ENCODE measurements at regions not wholly inside any gene's neighbourhood (a gene's known extent, or its start where the extent isn't known, plus 50 kb on each side); places are given as distances from the start of the nearest gene placed in this dataset.
"Not testable (repeated sequence)": the region's sequence is repeated elsewhere in the genome, so short reads cannot be mapped to it uniquely, and the experiment has no call there.

DNA sequence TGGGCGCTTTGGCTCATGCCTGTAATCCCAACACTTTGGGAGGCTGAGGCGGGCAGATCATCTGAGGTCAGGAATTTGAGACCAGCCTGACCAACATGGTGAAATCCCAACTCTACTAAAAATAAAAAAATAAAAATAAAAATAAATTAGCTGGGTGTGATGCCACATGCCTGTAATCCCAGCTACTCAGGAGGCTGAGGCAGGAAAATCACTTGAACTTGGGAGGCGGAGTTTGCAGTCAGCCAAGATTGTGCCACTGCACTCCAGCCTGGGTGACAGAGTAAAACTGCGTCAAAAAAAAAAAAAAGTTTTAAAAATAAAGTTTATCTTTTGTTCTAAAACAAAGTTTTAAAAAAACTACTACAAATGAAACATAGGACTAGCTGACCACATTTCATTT, 69.8 kb upstream of the ERCC4 start:
- TF ChIP-seq, protein P1, sequence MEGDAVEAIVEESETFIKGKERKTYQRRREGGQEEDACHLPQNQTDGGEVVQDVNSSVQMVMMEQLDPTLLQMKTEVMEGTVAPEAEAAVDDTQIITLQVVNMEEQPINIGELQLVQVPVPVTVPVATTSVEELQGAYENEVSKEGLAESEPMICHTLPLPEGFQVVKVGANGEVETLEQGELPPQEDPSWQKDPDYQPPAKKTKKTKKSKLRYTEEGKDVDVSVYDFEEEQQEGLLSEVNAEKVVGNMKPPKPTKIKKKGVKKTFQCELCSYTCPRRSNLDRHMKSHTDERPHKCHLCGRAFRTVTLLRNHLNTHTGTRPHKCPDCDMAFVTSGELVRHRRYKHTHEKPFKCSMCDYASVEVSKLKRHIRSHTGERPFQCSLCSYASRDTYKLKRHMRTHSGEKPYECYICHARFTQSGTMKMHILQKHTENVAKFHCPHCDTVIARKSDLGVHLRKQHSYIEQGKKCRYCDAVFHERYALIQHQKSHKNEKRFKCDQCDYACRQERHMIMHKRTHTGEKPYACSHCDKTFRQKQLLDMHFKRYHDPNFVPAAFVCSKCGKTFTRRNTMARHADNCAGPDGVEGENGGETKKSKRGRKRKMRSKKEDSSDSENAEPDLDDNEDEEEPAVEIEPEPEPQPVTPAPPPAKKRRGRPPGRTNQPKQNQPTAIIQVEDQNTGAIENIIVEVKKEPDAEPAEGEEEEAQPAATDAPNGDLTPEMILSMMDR (IDR thresholded peaks at IDR 0.05; ENCODE audit: low read depth, low read length), result not testable (repeated sequence)
- not testable (repeated sequence) for TF ChIP-seq EZH2phosphoT487 (IDR thresholded peaks at IDR 0.05; ENCODE audit: low read depth)

All from OCI-LY3 (cell line).